ENCODE measurements at regions not wholly inside any gene's neighbourhood (a gene's known extent, or its start where the extent isn't known, plus 50 kb on each side); places are given as distances from the start of the nearest gene placed in this dataset.

GRCh38 chr10:44157574-44157973, 227.3 kb downstream of the CXCL12 start:
- TF ChIP-seq POLR2AphosphoS5 (IDR thresholded peaks at IDR 0.05) (no peak), CTCF (IDR thresholded peaks at IDR 0.05) (no peak), EP300 (IDR thresholded peaks at IDR 0.05; ENCODE audit: low read depth) (no peak), POLR2A (IDR thresholded peaks at IDR 0.05) (no peak)

Measured in transverse colon (tissue), 4 donors.